ENCODE measurements at regions not wholly inside any gene's neighbourhood (a gene's known extent, or its start where the extent isn't known, plus 50 kb on each side); places are given as distances from the start of the nearest gene placed in this dataset.

DNA sequence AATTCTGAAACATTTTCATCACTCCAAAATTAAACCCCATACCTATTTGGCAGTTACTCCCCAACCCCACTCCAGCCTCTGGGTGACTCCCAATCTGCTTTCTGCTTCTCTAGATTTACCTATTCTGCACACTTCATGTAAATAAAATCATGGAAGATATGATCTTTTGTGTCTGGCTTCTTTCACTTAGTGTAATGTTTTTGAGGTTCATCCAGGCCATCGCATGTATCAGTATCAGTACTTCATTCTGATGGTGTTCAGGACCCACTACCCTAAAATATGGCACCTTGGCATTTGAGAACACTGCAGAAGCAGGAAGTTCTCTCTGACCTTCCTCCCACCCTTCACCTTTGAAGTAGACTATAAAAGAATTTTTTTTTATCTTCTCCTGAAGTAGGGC, 78.7 kb upstream of the SLC25A26 start:
- no peak for TF ChIP-seq POLR2A (IDR thresholded peaks at IDR 0.05; ENCODE audit: low read length)
- no peak for TF ChIP-seq GATA1 (IDR thresholded peaks at IDR 0.05; ENCODE audit: low read depth, low read length)

Measured in erythroblast (primary cell).